ENCODE measurements at regions not wholly inside any gene's neighbourhood (a gene's known extent, or its start where the extent isn't known, plus 50 kb on each side); places are given as distances from the start of the nearest gene placed in this dataset.

GRCh38 chr2:5119046-5119445 lies 573.1 kb upstream of the SOX11 start:
- no peak for DNase-seq (ENCODE audit: low read depth in 1 of 2, low spot score in 1 of 2)

DNA sequence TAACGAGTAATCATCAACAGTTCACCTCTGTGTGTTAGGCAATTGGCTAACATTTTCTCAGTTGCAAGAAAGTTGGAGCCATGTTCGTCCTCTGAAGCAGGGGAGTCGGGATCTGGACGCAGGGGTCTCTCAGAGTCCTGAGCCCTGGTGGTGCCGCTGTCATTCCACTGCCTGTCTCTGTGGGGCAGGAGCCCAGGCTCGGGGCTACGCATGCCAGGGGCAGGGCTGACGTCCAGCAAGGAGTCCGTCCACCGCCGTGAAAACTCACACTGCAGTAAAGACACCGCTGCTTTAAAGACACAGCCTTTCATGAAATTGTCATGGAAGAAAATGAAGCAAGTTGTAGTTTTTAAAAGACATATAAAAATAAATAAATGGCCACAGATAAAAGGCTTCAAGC lies 571.1 kb upstream of the SOX11 start:
- DNase-seq (ENCODE audit: low read depth in 1 of 2, low spot score in 1 of 2): no peak

DNA sequence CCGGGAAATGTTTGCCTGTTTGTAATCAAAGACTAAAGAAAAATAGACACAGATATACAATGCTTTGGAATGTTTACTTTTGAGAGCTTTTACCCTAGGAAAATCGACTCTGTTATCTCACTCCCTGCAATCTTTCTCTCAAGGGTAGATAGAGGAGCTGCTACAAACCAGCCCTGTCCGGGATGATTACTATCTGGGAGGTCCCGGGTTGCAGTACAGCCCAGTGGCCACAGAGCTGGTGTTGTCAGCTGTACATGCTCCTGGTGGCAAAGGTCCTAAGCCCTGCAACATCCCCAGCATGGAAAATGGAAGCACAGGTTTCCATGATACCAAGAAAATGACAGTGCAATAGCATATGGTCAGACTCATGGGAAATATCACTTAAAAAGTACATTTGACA lies 570.5 kb upstream of the SOX11 start:
- no peak for DNase-seq (ENCODE audit: low read depth in 1 of 2, low spot score in 1 of 2)

DNA sequence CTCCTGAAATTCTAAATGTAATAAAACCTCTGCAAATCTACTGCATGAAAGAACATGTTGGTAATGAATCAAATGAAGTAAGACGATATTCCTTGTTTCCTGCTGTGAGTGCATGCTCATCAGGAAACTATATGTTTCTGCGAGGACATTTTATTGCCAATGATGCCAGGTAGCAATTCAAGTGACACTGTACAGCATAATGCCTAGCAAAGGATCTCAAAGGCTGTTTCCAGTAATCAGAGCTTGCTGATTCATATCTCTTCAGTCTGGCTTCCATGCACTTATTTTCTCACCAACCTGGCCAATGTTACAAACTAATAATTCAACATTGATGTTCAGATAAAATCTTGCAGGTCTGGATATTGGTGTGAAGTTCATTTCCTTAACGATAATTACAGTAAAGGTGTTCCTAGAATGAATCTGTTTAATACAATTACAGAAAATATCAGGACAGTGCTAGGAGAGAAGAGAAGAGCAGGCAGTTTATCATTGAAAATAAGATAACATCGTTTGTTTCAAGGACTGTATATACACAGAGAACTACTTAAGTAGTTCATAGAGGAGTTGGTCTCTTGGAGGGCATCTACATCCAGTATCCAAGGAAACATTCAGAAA lies 568.5 kb upstream of the SOX11 start:
- DNase-seq (ENCODE audit: low read depth in 1 of 2, low spot score in 1 of 2): no peak

GRCh38 chr2:5125017-5125730 lies 567.0 kb upstream of the SOX11 start:
- DNase-seq (ENCODE audit: low read depth in 1 of 2, low spot score in 1 of 2): no peak

DNA sequence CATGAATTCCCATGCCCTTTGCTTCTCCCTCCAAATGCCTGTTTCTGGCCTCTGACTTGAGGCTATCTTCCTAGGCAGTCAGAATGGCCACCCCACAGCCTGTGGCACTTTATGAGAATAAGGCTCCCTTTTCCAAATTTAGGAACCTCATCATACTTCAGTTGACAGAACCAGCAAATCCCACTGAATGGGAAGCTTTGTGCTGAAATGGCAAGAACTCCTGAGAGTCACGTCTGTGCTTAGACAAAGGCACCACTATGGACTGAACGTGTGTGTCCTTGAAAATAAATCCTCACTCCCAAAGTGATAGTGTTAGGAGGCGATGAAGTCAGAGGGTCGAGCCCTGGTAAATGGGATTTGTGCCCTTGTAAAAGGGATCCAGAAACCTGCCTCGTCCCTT lies 559.9 kb upstream of the SOX11 start:
- no peak for DNase-seq (ENCODE audit: low read depth in 1 of 2, low spot score in 1 of 2)

- no peak for DNase-seq (ENCODE audit: low read depth in 1 of 2, low spot score in 1 of 2)
These were observed 551.8 kb upstream of the SOX11 start for GRCh38 chr2:5140347-5140746.

DNA sequence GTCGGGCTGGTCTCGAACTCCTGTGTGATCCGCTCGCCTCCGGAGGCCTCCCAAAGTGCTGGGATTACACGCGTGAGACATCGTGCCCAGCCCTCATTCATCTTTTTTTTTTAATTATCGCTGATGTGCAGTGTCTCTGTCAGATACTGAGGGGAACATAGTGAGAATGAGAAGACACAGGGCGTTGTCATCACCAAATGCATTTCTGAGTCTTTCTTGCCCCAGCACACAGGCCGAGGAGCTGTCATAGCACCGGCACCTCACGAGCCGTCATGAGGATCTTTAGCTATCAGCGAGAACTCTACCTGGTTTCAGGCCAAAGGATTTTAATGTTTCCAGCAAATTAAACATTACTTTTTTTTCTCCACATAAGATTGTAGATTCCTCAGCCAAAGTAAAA lies 548.0 kb upstream of the SOX11 start:
- DNase-seq (ENCODE audit: low read depth in 1 of 2, low spot score in 1 of 2): no peak

GRCh38 chr2:5145053-5145452 lies 547.1 kb upstream of the SOX11 start:
- DNase-seq (ENCODE audit: low read depth in 1 of 2, low spot score in 1 of 2): no peak

GRCh38 chr2:5145801-5146200 lies 546.4 kb upstream of the SOX11 start:
- no peak for DNase-seq (ENCODE audit: low read depth in 1 of 2, low spot score in 1 of 2)

GRCh38 chr2:5148392-5149085 lies 543.6 kb upstream of the SOX11 start:
- no peak for DNase-seq (ENCODE audit: low read depth in 1 of 2, low spot score in 1 of 2)

- no peak for DNase-seq (ENCODE audit: low read depth in 1 of 2, low spot score in 1 of 2)
These were observed 541.3 kb upstream of the SOX11 start for GRCh38 chr2:5150871-5151270.

GRCh38 chr2:5164776-5165525 lies 527.2 kb upstream of the SOX11 start:
- no peak for DNase-seq (ENCODE audit: low read depth in 1 of 2, low spot score in 1 of 2)

DNA sequence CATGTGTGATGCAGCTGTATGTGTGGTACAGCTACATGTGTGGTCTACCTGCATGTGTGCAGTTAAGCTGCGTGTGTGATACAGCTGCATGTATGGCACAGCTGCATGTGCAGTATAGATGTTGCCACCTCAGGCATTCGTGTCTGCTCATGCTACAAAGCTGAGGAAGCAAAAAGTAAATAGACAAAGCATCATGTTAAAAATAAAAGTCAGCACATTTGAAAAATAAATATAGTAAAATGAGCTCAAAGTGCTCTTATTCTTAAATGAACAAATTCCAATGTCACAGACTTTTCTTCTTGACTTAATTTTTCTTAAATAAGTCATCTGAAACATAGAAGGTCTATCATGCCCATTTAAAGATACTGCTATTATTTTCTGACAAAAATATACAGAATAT lies 519.3 kb upstream of the SOX11 start:
- no peak for DNase-seq (ENCODE audit: low read depth in 1 of 2, low spot score in 1 of 2)

DNA sequence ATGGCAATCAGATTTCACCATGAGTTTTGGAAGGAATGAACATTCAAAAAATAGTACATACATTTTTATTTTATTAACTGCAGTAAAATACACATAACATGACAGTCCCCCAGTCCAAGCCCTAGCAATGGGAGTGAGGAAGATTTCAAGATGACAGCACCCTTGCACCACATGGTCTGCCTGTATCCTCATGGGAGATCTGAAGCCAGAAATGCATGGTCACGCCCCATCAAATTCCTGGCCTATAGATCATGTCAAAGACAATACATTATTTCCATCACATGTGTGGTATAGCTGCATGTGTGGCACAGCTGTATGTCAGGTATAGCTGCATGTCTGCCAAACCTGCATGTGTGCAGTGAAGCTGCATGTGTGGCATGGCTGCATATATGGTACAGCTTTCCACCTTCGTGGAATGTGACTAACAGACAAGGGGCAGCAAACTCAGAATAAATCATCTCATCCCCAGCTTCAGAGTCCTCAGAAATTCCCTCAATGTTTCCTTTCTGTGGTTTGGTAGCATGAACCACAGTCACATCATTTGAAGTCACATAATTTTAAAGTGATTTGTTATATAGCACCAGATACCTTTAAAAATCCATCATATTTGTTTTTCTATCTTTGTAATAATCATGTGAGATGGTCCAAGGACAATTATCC lies 518.2 kb upstream of the SOX11 start:
- no peak for DNase-seq (ENCODE audit: low read depth in 1 of 2, low spot score in 1 of 2)

- DNase-seq (ENCODE audit: low read depth in 1 of 2, low spot score in 1 of 2): no peak
These were observed 517.0 kb upstream of the SOX11 start for GRCh38 chr2:5175231-5175630.

DNA sequence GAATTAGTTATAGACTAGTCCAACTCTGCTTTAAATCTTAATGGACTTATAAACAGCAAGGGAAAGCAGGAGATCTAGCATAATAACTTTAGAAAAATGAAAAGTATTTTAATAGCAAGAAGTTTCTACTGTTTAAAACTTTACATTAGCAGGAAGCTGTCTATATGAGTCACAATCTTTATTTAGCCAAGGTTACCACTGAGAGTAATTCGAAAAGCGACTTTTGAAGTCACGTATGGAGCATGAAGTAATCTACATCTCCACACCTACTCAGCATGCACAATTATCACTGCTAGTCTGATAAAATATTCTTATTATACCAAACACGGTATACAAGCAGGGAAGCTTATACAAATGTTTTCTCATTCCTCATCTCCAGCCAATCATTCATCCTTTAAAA lies 515.4 kb upstream of the SOX11 start:
- DNase-seq (ENCODE audit: low read depth in 1 of 2, low spot score in 1 of 2): no peak

- no peak for DNase-seq (ENCODE audit: low read depth in 1 of 2, low spot score in 1 of 2)
These were observed 509.2 kb upstream of the SOX11 start for GRCh38 chr2:5183031-5183430.

- DNase-seq (ENCODE audit: low read depth in 1 of 2, low spot score in 1 of 2): no peak
These were observed 504.9 kb upstream of the SOX11 start for GRCh38 chr2:5187283-5187682.

- DNase-seq (ENCODE audit: low read depth in 1 of 2, low spot score in 1 of 2): no peak
These were observed 503.5 kb upstream of the SOX11 start for GRCh38 chr2:5188636-5189035.

DNA sequence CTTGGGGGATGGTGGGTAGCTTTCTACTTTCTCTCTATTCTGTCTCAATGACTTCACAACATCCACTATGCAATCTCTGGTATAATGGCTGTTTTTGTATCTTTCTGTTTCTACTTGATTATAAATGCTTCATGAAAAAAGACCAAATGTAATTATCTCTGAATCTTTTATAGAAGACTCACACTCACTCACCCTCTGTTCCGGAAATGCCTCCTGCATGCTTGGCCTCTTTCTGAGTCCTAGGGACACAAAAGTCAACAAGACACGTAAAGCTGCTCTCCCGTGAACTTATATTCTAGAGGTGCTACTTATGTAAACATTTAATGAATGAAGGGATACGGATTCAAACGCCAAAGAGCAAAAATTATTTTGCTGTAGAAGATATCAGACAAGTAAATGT lies 502.2 kb upstream of the SOX11 start:
- DNase-seq (ENCODE audit: low read depth in 1 of 2, low spot score in 1 of 2): no peak

All from activated CD4-positive, alpha-beta T cell treated with anti-CD3 and anti-CD28 coated beads, Interleukin-2, amount 50 U/mL, for 24 hours (primary cell).